ENCODE measurements at regions not wholly inside any gene's neighbourhood (a gene's known extent, or its start where the extent isn't known, plus 50 kb on each side); places are given as distances from the start of the nearest gene placed in this dataset.

- no peak for TF ChIP-seq CTCF (IDR thresholded peaks at IDR 0.05; ENCODE audit: insufficient read depth, low read length, poor library complexity, severe bottlenecking)
- TF ChIP-seq EZH2phosphoT487 (conservative IDR thresholded peaks at IDR 0.05; ENCODE audit: low read length): no peak
Measured at GRCh38 chr3:194800002-194800401, 114.3 kb downstream of the FAM43A start.

Measured in SU-DHL-6 (cell line).